Breast epithelium (tissue), 3 donors: ENCODE measurements at regions not wholly inside any gene's neighbourhood (a gene's known extent, or its start where the extent isn't known, plus 50 kb on each side); places are given as distances from the start of the nearest gene placed in this dataset.

Experiments
- POLR2A ChIP-seq: fragments of 450-650 bp; IDR thresholded peaks from one replicate; pipeline ENCODE4 v1.6.1; 2016; ENCODE audit warnings: antibody characterized with exemption, mild to moderate bottlenecking, moderate library complexity
- POLR2AphosphoS5 ChIP-seq, 3 donors: sonication (generic); formaldehyde crosslinking; IDR thresholded peaks; one replicate each; pipeline ENCODE4 v1.6.1; 2017; ENCODE audit warnings: antibody characterized with exemption in 3 of 3
- TF ChIP-seq, protein P1 (sequence below), 3 donors: fragments of 450-650 bp; IDR thresholded peaks; one replicate each; pipeline ENCODE4 v1.5.1; 2016 to 2017; ENCODE audit warnings: antibody characterized with exemption in 3 of 3, mild to moderate bottlenecking in 3 of 3, moderate library complexity in 3 of 3

GRCh38 chr6:55667341-55667740 lies 88.3 kb upstream of the HMGCLL1 start:
- TF ChIP-seq, protein P1, sequence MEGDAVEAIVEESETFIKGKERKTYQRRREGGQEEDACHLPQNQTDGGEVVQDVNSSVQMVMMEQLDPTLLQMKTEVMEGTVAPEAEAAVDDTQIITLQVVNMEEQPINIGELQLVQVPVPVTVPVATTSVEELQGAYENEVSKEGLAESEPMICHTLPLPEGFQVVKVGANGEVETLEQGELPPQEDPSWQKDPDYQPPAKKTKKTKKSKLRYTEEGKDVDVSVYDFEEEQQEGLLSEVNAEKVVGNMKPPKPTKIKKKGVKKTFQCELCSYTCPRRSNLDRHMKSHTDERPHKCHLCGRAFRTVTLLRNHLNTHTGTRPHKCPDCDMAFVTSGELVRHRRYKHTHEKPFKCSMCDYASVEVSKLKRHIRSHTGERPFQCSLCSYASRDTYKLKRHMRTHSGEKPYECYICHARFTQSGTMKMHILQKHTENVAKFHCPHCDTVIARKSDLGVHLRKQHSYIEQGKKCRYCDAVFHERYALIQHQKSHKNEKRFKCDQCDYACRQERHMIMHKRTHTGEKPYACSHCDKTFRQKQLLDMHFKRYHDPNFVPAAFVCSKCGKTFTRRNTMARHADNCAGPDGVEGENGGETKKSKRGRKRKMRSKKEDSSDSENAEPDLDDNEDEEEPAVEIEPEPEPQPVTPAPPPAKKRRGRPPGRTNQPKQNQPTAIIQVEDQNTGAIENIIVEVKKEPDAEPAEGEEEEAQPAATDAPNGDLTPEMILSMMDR (IDR thresholded peaks at IDR 0.05), result no peak
- TF ChIP-seq POLR2A (no peak), POLR2AphosphoS5 (IDR thresholded peaks at IDR 0.05) (no peak)
